Parathyroid adenoma (tissue), 2 donors: ENCODE measurements at regions not wholly inside any gene's neighbourhood (a gene's known extent, or its start where the extent isn't known, plus 50 kb on each side); places are given as distances from the start of the nearest gene placed in this dataset.
"Not testable (repeated sequence)": the region's sequence is repeated elsewhere in the genome, so short reads cannot be mapped to it uniquely, and the experiment has no call there.

Experiments used
- H2AFZ ChIP-seq: fragments of 300-600 bp; sonication (generic); one replicate; pipeline ENCODE4 v1.7.0; 2017; ENCODE audit warnings: antibody characterized with exemption, mild to moderate bottlenecking
- H3K27ac ChIP-seq: fragments of 300-600 bp; sonication (generic); one replicate; pipeline ENCODE4 v1.7.0; 2017
- H3K27me3 ChIP-seq: fragments of 300-600 bp; sonication (generic); one replicate; pipeline ENCODE4 v1.7.0; 2017; ENCODE audit warnings: low read length; ENCODE audit not compliant: control insufficient read depth, insufficient read depth
- H3K36me3 ChIP-seq: fragments of 300-600 bp; sonication (generic); one replicate; pipeline ENCODE4 v1.7.0; 2017; ENCODE audit warnings: low read length; ENCODE audit not compliant: control insufficient read depth, insufficient read depth
- H3K4me1 ChIP-seq: fragments of 300-600 bp; sonication (generic); one replicate; pipeline ENCODE4 v1.7.0; 2017; ENCODE audit warnings: control low read depth
- H3K4me2 ChIP-seq: fragments of 300-600 bp; sonication (generic); one replicate; pipeline ENCODE4 v1.7.0; 2017; ENCODE audit warnings: low read length
- H3K4me3 ChIP-seq: fragments of 300-600 bp; sonication (generic); one replicate; pipeline ENCODE4 v1.7.0; 2017; ENCODE audit warnings: low read depth, low read length
- H3K79me2 ChIP-seq: fragments of 300-600 bp; sonication (generic); one replicate; pipeline ENCODE4 v1.7.0; 2017; ENCODE audit warnings: control low read depth
- H3K9ac ChIP-seq: fragments of 300-600 bp; sonication (generic); one replicate; pipeline ENCODE4 v1.7.0; 2017; ENCODE audit warnings: mild to moderate bottlenecking
- H3K9me3 ChIP-seq: fragments of 300-600 bp; sonication (generic); one replicate; pipeline ENCODE4 v1.7.0; 2017; ENCODE audit warnings: low read length; ENCODE audit not compliant: control insufficient read depth
- TF ChIP-seq, protein P1 (sequence below): fragments of 300-600 bp; sonication (generic); IDR thresholded peaks from one replicate; pipeline ENCODE4 v1.7.0; 2017; ENCODE audit warnings: antibody characterized with exemption, mild to moderate bottlenecking
- donor health status: primary hyperparathyroidism.

DNA sequence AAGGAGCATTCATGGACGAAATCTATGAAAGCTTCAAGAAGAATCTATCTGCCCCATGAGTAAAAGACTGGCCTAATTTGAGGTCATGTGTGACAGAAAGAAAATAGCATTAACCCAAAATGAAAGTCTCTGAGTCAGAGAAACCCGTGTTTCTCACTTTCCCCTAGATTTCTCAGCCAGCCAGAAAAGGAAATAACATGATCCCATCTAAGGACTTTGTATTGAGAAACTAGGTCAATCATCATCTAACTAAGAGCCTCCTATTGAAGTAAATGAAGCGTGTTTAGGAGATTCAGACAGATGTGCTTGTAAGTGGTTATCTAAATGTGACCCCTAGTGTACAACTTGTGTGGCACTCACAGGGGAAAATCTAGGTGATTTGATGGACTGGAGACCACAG is 77.3 kb upstream of the ZNF366 start:
- TF ChIP-seq, protein P1, sequence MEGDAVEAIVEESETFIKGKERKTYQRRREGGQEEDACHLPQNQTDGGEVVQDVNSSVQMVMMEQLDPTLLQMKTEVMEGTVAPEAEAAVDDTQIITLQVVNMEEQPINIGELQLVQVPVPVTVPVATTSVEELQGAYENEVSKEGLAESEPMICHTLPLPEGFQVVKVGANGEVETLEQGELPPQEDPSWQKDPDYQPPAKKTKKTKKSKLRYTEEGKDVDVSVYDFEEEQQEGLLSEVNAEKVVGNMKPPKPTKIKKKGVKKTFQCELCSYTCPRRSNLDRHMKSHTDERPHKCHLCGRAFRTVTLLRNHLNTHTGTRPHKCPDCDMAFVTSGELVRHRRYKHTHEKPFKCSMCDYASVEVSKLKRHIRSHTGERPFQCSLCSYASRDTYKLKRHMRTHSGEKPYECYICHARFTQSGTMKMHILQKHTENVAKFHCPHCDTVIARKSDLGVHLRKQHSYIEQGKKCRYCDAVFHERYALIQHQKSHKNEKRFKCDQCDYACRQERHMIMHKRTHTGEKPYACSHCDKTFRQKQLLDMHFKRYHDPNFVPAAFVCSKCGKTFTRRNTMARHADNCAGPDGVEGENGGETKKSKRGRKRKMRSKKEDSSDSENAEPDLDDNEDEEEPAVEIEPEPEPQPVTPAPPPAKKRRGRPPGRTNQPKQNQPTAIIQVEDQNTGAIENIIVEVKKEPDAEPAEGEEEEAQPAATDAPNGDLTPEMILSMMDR, result no peak
- H3K4me3 ChIP-seq, result no peak overlapping the region
- no peaks in the 10 kb centered on the region for H3K36me3 ChIP-seq
- H3K4me2 ChIP-seq, result peak overlapping the region; percentile 52
- H3K4me1 ChIP-seq, result peaks cover 13% of the 10 kb centered on the region
- H3K9ac ChIP-seq, result no peak overlapping the region
- no peaks in the 10 kb centered on the region for H3K9me3 ChIP-seq
- no peaks in the 10 kb centered on the region for H3K79me2 ChIP-seq
- H2AFZ ChIP-seq, result peak overlapping the region; percentile 67
- peak overlapping the region; percentile 9 for H3K27ac ChIP-seq
- H3K27me3 ChIP-seq, result no peaks in the 10 kb centered on the region

DNA sequence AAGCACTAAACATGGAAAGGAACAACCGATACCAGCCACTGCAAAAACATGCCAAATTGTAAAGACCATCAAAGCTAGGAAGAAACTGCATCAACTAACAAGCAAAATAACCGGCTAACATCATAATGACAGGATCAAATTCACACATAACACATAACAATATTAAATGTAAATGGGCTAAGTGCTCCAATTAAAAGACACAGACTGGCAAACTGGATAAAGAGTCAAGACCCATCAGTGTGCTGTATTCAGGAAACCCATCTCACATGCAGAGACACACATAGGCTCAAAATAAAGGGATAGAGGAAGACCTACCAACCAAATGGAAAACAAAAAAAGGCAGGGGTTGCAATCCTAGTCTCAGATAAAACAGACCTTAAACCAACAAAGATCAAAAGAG is 72.1 kb upstream of the ZNF366 start:
- not testable (repeated sequence) for H3K4me1 ChIP-seq, H2AFZ ChIP-seq, H3K9me3 ChIP-seq, H3K79me2 ChIP-seq, H3K36me3 ChIP-seq, H3K9ac ChIP-seq, H3K4me2 ChIP-seq, H3K27ac ChIP-seq, H3K4me3 ChIP-seq, H3K27me3 ChIP-seq

DNA sequence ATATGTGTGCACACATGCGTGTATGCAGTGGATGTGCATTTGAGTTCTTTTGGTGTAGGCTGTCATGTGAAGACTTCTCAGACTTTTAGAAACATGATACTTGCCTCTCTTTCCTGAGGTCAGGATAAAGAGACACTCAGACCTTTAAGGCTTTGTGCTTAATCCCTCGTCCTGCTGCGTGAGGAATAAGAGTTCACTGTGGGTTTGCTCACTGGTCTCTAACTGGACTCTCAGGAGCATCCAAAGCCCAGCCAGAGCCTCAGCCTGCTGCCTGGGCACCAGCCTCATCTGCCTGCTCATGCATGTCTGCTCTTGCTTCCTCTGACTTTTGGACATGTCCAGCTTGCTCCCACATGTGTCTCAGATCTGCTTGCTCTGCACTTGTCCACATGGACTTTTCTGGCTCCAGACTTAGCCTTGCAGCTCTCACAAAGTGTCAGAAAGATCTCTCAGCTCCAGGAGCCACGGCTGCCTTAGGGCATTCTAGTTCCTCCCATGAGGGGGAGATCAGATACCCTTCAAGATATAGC is 65.1 kb upstream of the ZNF366 start:
- no peaks in the 10 kb centered on the region for H3K9me3 ChIP-seq
- H3K79me2 ChIP-seq, result no peaks in the 10 kb centered on the region
- no peak overlapping the region for H3K4me3 ChIP-seq
- H3K27me3 ChIP-seq, result no peaks in the 10 kb centered on the region
- H3K4me2 ChIP-seq, result no peak overlapping the region
- H3K4me1 ChIP-seq, result no peaks in the 10 kb centered on the region
- no peak overlapping the region for H3K9ac ChIP-seq
- no peak overlapping the region for H3K27ac ChIP-seq
- no peaks in the 10 kb centered on the region for H3K36me3 ChIP-seq
- TF ChIP-seq, protein P1, result no peak
- H2AFZ ChIP-seq, result peak overlapping the region; percentile 17

DNA sequence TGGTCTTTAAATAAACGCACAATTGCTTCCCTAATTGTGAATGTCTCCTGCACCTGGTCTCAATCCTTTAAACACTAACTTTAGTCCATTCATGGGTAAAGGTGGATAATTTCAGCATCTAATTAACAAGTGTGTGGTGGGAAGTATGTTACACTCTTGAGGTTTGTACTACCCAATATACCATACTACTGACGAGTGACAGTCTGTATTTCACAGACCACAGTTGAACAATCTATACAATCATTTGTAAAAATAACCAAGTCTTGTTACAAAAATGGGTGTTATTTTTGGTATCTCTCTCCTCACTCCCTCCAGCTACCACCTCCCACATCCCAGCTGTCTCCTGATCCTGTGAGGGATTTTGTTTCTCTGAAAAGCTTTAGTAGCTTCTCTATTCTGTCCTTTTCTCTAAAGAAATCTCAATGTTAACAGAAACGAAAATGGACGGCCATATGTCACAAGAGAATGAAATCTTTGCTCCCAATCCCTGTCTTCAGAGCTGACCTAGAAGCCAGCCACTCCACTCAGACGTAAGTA is 62.3 kb upstream of the ZNF366 start:
- Histone ChIP-seq H3K4me1 (no peaks in the 10 kb centered on the region), H3K4me2 (no peak overlapping the region), H3K27ac (no peak overlapping the region), H3K79me2 (no peaks in the 10 kb centered on the region), H3K4me3 (no peak overlapping the region), H3K9me3 (no peaks in the 10 kb centered on the region), H3K27me3 (no peaks in the 10 kb centered on the region), H3K9ac (no peak overlapping the region), H2AFZ (no peak overlapping the region), H3K36me3 (no peaks in the 10 kb centered on the region)
- TF ChIP-seq, protein P1, result no peak

DNA sequence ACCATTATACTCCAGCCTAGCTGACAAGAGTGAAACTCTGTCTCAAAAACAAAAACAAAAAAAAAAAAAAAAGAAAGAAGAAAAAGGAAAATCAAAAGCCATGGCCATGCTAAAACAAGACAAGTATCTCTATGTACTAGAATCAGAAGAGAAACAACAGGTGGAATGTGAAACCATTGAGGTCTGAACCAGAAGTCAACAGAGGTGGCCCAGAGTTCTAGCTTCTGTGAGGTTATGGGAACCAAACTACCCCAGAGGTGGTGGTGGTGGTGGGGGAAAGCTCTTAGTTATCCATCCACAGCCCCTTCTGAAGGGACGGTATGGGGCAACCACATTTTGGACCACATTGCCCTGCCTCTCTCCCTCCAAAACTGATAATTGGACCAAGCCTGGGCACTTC is 59.5 kb upstream of the ZNF366 start:
- Histone ChIP-seq H2AFZ (no peak overlapping the region), H3K36me3 (no peaks in the 10 kb centered on the region), H3K4me2 (no peak overlapping the region), H3K9me3 (no peaks in the 10 kb centered on the region), H3K79me2 (no peaks in the 10 kb centered on the region), H3K27ac (no peak overlapping the region), H3K4me1 (no peaks in the 10 kb centered on the region), H3K4me3 (no peak overlapping the region), H3K9ac (no peak overlapping the region), H3K27me3 (no peaks in the 10 kb centered on the region)
- TF ChIP-seq, protein P1, result no peak
